ENCODE measurements at regions not wholly inside any gene's neighbourhood (a gene's known extent, or its start where the extent isn't known, plus 50 kb on each side); places are given as distances from the start of the nearest gene placed in this dataset.
"Not testable (repeated sequence)": the region's sequence is repeated elsewhere in the genome, so short reads cannot be mapped to it uniquely, and the experiment has no call there.

DNA sequence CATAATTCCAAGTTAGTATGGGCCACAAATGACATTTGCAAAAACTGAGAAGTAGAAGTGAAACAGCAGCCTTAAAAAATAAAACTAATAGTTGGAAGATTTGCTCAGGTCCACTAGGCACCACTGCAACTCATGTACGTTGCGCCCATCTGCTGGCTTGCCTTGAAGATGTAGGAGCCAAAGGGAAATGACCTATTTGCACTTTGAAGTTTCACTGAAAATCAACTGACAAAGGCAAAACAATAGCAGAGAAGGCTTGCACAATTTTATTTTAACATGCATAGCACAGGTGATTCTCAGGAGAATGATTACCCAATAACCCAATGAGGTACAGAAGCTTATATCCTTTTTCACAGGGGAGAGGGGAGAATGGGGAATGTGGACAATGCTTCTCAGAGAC is 170.1 kb upstream of the USP25 start:
- no peak for DNase-seq

DNA sequence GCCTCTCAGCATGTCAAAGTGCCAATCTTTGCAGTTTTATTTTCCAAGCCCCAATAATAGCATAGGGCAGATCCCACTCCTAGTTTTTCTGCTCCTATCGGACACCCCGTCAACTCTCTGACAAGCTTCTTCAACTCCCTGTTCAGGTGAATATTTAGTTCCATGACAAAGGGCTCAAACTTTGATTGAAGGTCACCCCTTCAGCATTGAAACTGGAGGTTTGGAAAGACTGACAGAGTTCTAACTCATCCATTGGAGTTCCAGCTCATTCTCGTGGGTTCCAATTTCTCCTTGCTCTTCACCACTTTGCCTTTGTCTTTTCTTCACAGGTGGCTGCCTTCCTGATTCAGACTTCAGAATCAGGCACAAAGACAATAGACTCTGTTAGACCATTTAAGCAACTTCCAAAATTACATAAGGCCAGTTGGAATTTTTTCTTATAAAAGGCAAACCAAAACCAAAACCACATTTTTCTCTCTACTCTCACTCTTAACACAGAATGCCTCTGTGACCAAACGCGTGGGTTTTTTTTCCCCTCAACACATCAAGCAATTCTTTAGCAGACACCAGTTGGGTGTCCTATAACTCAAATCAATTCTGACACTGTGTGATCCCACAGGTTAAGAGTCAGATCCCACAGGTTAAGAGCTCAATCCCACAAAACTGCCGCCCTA is 169.3 kb upstream of the USP25 start:
- DNase-seq, result no peak

DNA sequence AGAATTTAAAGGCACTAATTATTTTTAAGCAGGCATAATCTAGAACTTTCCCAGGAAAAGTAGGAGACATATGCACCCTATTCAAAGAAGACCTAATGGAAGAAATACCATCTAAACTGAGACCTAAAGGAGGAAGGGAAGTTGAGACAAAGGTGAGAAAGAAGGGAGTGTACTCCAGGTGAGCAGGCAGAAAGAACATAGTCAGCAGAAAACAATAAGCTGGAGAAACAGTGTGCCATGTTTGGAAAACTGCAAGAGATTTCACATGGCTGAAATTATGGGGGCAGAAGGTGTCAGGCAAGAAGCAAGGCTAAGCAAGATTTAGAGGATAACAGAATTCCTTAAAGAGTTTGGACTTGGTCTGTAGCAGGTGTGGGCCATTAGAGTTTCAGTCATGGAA is 167.0 kb upstream of the USP25 start:
- no peak for DNase-seq

DNA sequence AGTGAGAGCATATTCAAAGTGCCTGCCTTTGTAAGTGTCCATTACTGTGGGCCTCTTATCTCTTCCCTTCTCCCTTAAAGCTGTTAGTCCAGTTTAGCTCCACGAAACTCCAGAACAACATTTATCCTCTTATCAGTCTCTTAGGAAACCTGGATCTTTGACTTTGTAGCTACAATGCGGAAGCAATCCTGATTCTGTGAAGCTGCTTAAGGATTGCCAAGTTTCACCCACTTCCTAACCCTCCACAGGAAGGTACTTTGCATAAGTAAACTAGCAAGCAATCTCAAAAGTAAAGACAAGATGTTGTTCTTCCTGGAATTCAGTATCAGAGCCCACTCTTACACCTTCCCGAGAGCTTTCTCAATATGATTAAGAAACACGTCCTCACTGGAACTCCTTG is 164.9 kb upstream of the USP25 start:
- DNase-seq, result no peak

DNA sequence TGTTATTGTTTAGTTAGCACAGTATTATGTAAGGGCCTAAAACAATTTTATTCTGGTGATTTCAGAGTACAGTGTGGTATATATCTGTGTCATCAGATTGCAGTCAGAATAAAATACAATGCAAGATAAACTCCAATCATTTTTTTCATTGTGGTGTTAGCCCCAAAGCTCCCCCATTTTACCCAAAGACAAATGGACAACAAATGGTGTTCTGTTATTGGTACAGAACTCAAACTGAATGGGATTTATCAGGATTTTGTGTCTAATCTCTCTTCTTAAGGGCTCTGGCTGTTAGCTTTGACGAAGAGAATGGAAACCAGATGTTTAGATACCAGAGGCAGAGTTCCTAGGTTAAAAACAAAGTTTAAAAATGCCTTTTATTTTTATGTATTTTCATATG is 163.1 kb upstream of the USP25 start:
- DNase-seq, result no peak

DNA sequence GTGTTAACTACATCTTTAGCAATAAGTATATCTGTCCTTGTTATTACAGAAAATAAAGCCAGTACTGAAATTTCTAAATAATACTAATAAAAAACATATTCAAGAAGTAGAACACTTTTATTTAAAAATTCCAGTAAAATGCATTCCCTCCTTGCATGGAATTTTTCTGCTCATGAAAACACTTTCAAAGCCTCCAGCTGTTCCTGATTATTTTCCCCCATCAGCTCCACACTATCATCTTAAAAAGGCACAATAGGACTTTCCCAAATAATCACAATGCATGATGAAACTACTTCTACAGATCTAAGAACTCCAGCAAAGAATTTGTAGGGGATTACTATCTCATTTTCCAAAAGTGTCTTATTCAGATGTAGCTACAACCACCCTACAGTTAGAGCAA is 162.6 kb upstream of the USP25 start:
- DNase-seq, result no peak

DNA sequence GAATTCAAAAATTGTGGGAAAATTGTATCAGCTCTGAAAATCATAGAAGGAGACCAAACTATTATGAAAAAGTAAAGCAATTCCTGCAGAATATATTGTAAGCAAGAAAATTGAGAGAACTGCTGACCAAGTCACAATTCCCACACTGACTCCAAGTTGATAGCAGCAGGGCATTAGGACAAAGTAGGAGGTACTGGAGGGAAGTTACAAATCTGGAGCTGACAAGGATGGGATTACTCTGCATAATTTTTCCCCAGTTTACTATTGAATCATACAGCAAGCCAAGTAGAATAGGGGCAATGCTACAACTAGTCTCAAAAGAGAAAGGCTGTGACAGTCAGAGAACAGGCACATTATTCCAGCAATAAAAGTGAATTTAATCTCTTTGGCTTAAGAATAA is 161.3 kb upstream of the USP25 start:
- no peak for DNase-seq

DNA sequence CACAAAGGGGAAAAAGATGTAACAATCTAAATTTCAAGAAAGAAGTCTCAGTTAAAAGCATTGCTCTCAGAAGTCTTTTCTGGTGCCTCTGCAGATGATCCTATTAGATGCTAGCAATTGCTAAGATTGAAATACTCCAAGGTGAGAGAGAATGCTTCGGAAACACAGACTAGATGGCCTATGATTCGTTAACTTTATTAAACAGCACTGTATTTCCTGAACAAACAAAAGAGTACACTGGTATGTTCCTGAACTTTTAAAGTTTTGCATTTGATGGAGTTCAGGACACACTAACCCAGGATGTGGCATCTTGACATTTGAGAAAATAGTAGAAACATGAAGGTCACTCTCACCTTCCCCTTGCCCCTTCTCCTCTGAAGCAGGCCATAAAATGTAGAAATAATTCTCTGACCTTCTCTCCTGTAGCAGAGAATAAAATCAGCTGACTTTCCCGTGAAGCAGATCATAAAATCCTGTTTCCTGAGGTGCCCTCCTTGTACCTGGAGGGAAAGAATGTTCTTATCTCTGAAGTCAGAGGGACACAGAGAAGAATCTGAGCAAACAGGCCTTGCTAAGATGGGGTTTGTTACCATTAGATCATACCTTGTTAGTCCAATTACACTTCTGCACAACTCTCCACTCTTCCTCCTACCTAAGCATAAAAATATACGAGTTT is 142.9 kb upstream of the USP25 start:
- no peak for DNase-seq

DNA sequence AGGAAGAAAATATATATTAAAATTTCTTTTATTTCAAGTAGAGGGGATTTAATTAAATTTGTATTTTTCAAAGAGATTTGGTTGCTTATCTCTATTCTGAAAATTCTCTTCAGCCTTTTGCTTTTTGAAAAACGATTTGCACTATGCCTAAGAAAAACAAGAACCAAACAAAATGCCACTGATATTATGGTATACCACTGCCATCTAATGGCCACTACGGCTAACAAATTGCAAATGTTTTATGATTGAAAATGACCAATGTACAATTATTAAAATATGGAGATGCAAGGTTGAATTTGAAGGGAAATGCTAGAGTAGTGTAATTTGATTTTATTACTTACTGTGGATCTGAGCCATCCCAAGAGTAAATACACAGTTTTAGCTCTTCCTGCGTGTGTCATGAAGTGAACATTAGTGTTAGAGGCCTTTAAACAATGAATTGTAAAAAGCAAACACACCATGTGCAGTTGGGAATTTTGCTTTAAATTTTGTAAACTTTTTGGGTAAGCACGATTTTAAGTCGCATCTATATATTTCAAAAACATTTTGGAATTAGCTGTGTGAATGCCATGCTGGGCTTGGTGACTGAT is 137.4 kb upstream of the USP25 start:
- DNase-seq, result no peak

DNA sequence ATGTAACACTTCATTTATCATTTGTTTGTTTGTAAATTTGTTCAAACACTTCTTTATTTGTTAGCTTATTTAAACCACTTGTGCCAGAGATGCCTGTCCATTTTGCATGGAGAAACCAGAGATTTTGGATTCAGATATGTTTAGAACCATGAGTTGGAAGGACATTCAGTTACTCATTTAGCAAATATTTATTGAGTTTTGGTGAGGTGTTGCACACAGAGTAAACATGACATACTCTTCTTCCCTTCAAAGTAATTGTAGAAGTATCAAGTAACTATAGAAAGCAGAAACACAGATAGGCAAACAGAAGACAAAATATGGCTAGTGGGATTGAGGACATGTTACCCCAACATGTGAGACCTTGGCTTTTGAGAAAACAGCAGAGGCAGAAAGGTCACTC is 136.8 kb upstream of the USP25 start:
- DNase-seq, result no peak

DNA sequence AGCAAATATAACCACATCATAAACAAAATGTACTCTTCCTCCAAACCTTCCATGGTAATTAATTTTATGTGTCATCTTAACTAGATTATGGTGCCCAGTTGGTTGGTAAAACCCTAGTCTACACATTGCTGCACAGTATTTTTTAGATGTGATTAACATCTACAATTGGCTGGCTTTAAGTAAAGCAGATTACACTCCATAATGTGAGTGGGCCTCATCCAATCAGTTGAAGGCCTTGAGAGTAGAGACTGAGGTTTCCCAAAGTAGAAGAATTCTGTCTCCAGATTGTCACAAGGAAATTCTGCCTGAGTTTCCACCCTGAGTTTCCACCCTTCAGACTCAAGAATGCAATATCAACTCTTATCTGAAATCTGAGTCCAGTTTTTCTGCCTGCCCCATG is 128.4 kb upstream of the USP25 start:
- no peak for DNase-seq

DNA sequence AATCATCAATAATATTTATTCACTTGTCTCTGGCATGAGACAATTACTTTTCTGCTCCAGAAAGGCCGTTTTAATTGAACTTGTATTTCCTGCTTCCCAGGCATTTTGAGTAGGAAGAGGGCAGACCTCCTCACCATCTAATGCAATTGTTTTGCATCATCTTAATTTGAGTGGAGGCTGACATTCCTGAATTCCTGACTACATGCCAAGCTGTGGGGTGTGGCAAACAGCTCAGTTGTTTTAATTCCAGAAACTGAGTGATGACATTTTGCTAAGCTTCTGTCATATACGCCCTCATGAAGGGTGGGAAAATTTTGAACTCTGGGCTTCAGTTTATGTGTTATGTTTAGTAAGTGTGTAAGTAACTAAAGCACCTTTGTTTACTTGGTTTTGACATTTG is 125.4 kb upstream of the USP25 start:
- DNase-seq, result no peak

DNA sequence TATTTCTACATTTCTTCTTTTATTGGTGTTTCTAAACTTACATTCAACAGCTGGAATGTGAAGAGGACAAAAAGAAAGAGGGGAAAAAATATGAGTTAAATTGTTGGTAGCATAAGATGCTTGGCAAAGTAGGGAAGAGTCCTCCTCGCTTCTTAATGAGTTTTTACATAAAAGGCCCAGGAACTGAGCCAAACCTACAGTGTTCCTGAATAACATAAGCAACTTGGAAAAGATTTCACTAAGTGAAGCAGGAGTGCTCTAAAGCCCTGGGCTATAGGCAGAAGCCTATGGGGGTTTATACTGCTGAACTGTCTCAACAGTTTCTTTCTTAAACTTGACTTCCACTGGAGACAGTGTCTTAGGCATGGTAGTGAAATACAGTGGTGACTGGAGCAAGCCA is 115.0 kb upstream of the USP25 start:
- no peak for DNase-seq

DNA sequence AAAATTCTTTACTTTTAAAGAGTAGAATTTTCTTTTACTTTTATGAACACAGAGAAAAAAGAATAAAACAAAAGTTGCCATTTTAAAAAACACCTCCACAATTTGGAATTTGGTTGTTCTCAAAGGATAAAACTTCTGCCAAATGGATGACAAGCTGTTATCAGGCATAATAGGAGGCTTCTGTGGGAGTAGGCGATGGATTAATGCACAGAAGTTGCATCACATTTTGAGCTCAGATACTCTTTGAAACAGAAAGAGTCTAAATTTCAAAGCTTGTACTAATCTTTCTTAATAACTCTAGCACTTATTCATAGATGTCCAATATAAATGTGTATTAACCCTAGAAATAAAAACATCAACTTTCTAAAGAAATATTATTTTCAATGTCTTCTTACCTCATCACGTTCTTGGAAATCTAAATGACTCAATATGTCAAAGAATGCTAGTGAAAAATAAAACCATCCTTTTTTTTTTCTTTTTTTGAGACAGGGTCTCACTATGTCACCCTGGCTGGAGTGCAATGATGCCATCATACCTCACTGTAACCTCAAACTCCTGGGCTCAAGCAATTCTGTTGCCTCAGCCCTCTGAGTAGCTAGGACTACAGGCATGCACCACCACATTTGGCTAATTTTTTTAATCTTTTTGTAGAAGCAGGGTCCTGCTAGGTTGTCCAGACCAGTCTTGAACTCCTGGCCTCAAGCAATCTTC is 112.8 kb upstream of the USP25 start:
- no peak for DNase-seq

DNA sequence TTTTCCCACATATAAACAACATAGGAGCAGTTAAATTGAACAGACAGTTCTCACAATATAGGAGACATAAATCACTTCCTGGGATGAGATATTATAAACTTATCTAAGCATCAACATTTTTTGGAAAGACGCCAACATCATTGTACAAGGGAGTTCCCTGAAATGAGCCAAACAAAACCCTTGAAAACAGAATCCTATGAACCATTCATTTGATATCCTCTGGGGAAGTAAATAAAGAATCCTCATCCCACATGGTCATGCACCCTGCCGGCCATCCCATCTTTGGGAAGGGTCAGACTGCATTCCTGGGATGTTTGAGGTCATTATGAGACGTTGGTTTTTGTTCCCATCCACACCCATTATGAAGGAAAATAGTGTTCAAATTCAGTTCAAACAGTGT is 111.8 kb upstream of the USP25 start:
- no peak for DNase-seq

DNA sequence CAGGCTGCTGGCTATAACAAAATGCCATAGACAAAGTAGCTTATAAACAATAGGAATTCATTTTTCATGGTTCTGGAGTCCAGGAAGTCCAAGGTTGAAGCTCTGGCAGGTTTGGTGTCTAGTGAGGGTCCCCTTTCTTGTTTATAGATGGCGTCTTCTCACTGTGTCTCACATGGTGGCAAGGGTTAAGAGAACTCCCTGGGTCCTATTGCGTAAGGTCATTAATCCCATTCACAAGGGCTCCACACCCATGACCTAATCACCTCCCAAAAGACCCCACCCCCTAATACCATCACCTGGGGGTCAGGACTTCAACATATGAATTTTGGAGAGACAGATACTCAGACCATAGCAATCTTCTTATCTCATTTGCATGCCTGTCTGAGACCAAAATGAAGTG is 108.9 kb upstream of the USP25 start:
- DNase-seq, result no peak

DNA sequence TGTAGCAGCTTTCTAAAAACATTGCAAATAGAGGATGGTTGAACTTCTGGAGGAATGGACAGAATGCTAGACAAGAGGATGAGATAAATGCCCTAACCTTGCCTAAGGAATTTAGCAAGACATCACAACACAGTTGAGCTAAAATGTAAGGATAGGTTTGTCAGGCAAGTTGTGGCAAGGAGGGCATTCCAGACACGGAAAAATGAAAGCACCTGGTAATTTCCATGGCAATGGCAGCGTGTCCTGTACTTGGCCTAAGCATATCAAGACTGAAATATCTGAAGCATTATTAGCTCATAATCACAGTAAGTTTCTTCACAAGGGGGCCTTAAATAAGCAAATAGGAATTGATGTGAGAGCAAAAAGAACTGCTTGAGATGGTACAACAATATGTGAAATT is 105.1 kb upstream of the USP25 start:
- DNase-seq, result no peak

DNA sequence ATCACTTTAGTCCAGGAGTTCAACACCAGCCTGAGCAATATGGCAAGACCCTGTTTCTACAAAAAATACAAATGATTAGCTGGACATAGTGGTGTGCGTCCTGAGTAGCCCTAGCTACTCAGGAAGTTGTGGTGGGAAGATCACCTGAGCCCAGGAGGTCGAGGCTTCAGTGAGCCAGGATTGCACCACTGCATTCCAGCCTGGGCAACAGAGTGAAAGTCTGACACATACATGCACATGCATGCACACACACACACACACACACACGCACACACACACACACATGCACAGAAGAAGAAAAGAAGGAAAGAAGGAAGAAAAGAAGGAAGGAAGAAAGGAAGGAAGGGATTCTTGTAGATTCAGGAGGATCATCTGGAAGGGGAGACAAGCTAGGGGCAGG is 104.4 kb upstream of the USP25 start:
- no peak for DNase-seq

DNA sequence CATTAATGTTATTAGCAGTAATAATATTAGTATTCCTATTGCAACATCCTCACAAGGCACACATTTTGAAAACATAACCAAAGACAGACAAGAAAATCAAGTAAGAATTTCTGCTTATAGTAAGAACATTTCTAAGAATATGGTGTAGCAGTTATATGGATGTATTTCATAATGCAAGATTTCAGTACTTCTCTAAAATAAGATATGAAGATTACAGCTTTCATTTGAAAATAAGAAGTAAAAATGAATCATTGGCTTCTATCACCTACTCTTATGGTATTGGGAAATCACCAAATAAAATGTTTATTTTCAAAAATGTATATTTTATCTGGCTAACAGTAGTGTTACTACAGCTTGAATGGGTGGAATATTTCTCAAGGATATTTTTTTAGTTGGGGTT is 103.8 kb upstream of the USP25 start:
- no peak for DNase-seq

DNA sequence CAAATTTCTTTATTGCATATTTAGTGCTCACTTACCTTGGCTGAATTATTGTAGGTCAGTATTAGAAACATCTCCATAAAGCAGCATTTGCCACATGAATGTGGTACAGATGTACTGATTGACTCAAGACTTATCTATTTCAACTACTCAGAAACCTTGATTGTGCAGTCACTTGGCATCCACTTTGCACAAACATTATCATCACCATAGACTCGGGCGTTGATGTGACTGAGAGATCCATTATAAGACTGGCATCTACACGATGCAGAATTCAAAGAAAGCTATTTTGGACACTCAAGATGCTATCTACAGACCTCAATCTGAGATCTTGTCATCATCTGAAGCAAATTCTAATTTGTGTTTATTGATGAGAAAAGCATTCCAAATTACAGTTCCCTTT is 102.8 kb upstream of the USP25 start:
- no peak for DNase-seq

DNA sequence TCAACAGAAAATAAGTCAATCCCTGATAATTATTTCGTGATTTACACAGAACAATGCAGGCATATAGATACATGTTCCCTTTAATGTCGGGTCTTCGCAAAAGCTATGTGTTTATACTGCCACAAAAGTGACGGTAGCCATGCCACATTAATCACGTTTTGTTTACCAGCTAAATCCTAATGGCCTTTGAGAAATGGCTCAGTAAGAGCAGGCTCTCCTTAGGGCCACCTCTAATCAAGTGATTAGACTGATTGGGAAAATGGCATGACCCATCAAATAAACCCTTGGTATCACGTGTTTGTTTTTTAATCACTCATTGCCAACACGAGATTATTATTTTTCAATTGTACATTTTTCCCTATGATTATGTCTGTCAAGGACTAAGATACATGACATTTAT is 102.0 kb upstream of the USP25 start:
- no peak for DNase-seq

DNA sequence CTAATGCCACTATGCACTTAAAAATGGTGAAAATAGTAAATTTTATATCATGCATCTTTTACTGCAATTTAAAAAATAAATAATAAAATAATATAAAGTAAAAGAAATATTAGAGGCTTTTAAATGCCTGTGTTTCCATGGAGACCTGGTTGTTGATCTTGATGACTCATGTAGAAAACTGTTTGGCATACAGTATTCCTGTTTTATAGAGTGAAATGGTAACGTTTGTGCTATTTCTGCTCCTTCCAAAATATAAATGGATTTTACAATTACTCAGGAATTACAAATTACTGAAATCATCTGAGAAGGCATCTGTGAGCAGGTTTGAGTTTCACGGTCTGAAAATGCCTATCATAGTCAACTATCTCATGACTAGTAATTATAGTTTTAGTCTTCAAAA is 98.4 kb upstream of the USP25 start:
- DNase-seq, result no peak

DNA sequence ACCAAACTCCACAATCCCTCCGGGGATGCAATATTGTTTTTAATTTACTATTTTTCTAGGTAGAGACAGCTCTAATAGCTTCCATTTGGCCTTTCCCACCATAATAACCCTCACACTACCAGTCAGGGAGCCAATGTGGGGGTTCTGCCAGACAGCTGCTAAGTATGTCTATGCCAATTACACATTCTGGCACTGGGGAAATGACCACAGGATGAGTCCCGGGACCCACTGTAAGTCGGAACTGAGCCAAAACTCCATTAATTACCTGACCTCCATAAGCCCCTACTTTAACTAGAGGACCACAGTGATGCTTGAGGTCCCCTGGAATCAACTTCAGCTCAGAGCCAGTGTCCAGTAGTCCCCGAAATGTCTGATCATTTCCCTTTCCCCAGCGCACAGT is 95.2 kb upstream of the USP25 start:
- not testable (repeated sequence) for DNase-seq

DNA sequence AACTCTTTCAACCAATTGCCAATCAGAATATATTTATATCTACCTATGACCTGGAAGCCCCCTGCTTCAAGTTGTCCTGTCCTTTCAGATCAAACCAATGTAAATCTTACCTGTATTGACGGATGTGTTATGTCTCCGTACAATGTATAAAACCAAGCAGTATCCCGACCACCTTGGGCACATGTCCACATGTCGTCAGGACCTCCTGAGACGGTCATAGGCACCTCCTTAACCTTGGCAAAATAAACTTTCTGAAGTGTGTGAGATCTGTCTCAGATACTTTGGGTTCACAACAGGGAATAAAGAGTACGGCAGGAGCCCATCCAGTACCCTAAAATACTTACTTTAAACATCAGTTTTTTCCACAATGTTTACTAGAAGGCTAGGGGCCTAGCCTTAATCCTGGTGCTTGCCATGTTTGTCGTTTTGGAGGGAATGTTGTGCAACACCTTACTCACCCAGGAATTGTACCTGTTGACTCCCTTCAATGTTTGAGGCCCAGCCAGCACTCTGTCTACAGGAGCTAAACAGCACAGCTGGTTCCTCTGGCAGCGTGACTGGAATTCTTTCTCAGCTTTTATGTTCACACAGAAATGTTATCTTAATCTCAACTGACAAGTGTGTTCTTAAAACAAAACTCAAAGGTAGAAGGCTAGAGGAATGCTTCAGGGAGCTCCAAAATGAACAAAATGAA is 90.8 kb upstream of the USP25 start:
- DNase-seq, result no peak
